Heart left ventricle (tissue), 16 donors: ENCODE measurements at regions not wholly inside any gene's neighbourhood (a gene's known extent, or its start where the extent isn't known, plus 50 kb on each side); places are given as distances from the start of the nearest gene placed in this dataset.

Experiments
- ATAC-seq, 4 donors: fragments of 200-7000 bp; cut with Tn5 transposase; one replicate each; pipeline ENCODE4 v1.9.1; 2020 to 2022; ENCODE audit warnings: moderate library complexity in 4 of 4, mild to moderate bottlenecking in 3 of 4, moderate number of reproducible peaks in 1 of 4
- DNase-seq, 5 donors: peaks; one replicate each; pipeline ENCODE4 v3.0.0-alpha.2; 2020
- H3K27ac ChIP-seq, 12 donors: fragments of 200-600 bp; sonication (generic) in 4 of 12; one replicate each; pipeline versions ENCODE4 v1.5.0 to v1.8.0; 2016 to 2022; ENCODE audit warnings: mild to moderate bottlenecking in 2 of 12
- H3K27me3 ChIP-seq, 9 donors: fragments of 200-600 bp; sonication (generic) in 2 of 9; one replicate each; pipeline versions ENCODE4 v1.5.1 to v1.8.0; 2016 to 2022; ENCODE audit warnings: mild to moderate bottlenecking in 3 of 9
- H3K36me3 ChIP-seq, 9 donors: fragments of 200-600 bp; sonication (generic) in 2 of 9; one replicate each; pipeline versions ENCODE4 v1.5.0 to v1.8.0; 2018 to 2022; ENCODE audit warnings: mild to moderate bottlenecking in 2 of 9
- H3K4me1 ChIP-seq, 12 donors: fragments of 200-600 bp; sonication (generic) in 4 of 12; one replicate each; pipeline versions ENCODE4 v1.5.0 to v1.8.0; 2016 to 2022; ENCODE audit warnings: mild to moderate bottlenecking in 3 of 12
- H3K4me3 ChIP-seq, 12 donors: fragments of 200-600 bp; sonication (generic) in 4 of 12; one replicate each; pipeline versions ENCODE4 v1.5.0 to v1.8.0; 2017 to 2022; ENCODE audit warnings: mild to moderate bottlenecking in 9 of 12, moderate library complexity in 4 of 12
- H3K9me3 ChIP-seq, 12 donors: fragments of 200-600 bp; sonication (generic) in 4 of 12; one replicate each; pipeline versions ENCODE4 v1.5.0 to v1.8.0; 2016 to 2022; ENCODE audit warnings: mild to moderate bottlenecking in 1 of 12
- POLR2A ChIP-seq, 2 donors: fragments of 450-650 bp; IDR thresholded peaks; one replicate each; pipeline ENCODE4 v1.6.1; 2017; ENCODE audit warnings: antibody characterized with exemption in 2 of 2, mild to moderate bottlenecking in 2 of 2, moderate library complexity in 2 of 2
- WGBS, 4 donors: extraction: QIAGEN DNeasy Blood & Tissue Kit in 2 of 4; methylation state at CpG; one replicate each; pipeline versions ENCODE4 v1.1.5 to v1.1.7; 2013 to 2018; 5-methylcytosine and 5-hydroxymethylcytosine counted together
- intact Hi-C, 10 donors: fragments of 100-400 bp; cut with DNase I; formaldehyde crosslinking; loops; one replicate each; pipeline versions ENCODE4 v1.11.1 to v1.14.2; 2022
- TF ChIP-seq, protein P1 (sequence below), 12 donors: fragments of 200-600 bp; sonication (generic) in 4 of 12; IDR thresholded peaks; one replicate each; pipeline versions ENCODE4 v1.5.0 to v1.8.0; 2018 to 2022; ENCODE audit warnings: antibody characterized with exemption in 12 of 12, mild to moderate bottlenecking in 5 of 12
- donor health status: ischemic (EF 13 %, LVEDD 7.1; RV severe dilation, severe dysfunction).
- donor health status: healthy with polysubstance abuse.
- donor health status: DM: no; HTN: yes; CAD: no.
- donor health status: DM: no; HTN: no; CAD: no.
- donor health status: ischemic (EF 25% LVEDD 6.9; RV normal size, moderate dysfunction).
- donor health status: ischemic (EF 25% LVEDD 5.7; RV mildly dilated, moderate dysfunction).
- donor health status: healthy.
- donor health status: DM: yes; HTN: yes; CAD: no.
- donor health status: ischemic (EF 35%, LVEDD 5.7; RV mildly dilated, moderate dysfunction).
- donor health status: nonischemic (EF 11% LVEDD 7.7; RV severe dilation, severe dysfunction).
- donor health status: DM: yes; HTN: yes; CAD: no.
- donor health status: PGD.
- donor health status: ischemic (EF 29% LVEDD 5.4; RV normal size, mild dysfunction).
- donor health status: nonischemic (EF 23%, LVEDD 6.1; RV moderate dilation, normal function).

DNA sequence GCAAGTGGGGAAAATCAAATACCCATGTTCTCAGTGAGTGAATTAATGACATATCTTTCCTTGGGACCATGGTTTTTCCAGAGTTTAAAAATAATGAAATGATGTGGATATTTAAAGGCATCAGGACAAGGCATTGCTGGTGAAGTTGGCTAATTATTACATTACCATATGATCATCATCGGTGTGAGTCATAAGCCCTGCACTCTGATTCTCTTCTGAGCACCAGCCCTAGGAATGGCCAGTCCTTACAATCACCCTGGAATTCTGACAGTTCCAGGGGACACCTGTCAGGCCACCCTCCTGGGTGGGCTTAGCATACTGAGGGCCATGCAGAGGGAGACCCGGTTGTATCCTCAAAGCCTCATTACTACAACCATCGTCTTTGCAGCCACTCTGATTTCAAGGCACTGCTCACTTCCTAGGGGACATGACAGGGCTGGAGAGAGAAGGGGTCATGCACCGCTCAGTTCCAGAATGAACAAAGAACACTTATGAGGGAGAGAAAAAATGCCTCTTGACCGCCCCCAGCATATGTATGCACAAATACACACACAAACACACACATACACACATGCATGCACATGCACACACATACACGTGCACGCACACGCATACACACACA is 365.0 kb downstream of the MIAT start:
- DNase-seq: no peak
- Histone ChIP-seq H3K27ac (no peak overlapping the region), H3K9me3 (no peaks in the 10 kb centered on the region), H3K27me3 (peaks cover 0 to 26% (median 4%) of the 10 kb centered on the region in 9 donors), H3K4me3 (no peak overlapping the region), H3K36me3 (no peaks in the 10 kb centered on the region), H3K4me1 (no peaks in the 10 kb centered on the region)
- intact Hi-C loops: no loop called here
- 76 to 80% (median 78%) methylated on average over 8 of the region's 8 CpGs for WGBS, 4 donors
- TF ChIP-seq POLR2A (IDR thresholded peaks at IDR 0.05): no peak
- TF ChIP-seq, protein P1, sequence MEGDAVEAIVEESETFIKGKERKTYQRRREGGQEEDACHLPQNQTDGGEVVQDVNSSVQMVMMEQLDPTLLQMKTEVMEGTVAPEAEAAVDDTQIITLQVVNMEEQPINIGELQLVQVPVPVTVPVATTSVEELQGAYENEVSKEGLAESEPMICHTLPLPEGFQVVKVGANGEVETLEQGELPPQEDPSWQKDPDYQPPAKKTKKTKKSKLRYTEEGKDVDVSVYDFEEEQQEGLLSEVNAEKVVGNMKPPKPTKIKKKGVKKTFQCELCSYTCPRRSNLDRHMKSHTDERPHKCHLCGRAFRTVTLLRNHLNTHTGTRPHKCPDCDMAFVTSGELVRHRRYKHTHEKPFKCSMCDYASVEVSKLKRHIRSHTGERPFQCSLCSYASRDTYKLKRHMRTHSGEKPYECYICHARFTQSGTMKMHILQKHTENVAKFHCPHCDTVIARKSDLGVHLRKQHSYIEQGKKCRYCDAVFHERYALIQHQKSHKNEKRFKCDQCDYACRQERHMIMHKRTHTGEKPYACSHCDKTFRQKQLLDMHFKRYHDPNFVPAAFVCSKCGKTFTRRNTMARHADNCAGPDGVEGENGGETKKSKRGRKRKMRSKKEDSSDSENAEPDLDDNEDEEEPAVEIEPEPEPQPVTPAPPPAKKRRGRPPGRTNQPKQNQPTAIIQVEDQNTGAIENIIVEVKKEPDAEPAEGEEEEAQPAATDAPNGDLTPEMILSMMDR (IDR thresholded peaks at IDR 0.05): no peak
- no peak for ATAC-seq

DNA sequence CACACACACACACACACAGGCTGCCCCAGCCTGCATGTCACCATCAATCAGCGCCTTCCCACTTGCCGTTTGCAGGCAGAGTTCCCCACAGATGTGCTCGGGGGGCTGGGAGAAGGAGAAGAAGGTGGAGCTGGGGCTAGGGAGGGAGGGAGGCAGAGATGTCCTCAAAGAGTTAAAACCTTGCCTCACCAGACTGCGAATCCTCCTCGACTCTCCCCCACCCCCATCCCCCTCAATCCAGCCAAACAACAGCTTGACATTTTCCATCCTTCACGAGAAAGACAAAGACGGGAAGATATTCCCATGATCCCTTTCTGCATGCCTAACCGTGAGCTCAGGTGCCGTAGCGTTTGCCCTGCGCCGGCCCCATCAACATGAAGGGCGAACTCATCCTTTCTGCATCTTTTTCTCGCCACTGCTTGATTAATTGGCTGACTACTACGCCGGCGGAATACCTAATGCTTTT is 365.5 kb downstream of the MIAT start:
- no peak overlapping the region for H3K27ac ChIP-seq
- H3K9me3 ChIP-seq: no peaks in the 10 kb centered on the region
- 38 to 43% (median 41%) methylated on average over 17 of the region's 17 CpGs for WGBS, 4 donors
- TF ChIP-seq, protein P1 (IDR thresholded peaks at IDR 0.05): no peak
- TF ChIP-seq POLR2A (IDR thresholded peaks at IDR 0.05): no peak
- no peaks in the 10 kb centered on the region for H3K36me3 ChIP-seq
- no peak overlapping the region for H3K4me3 ChIP-seq
- DNase-seq (no peak), ATAC-seq (no peak)
- H3K27me3 ChIP-seq: peaks cover 0 to 23% (median 3%) of the 10 kb centered on the region in 9 donors
- intact Hi-C loops: no loop called here
- H3K4me1 ChIP-seq: no peaks in the 10 kb centered on the region

DNA sequence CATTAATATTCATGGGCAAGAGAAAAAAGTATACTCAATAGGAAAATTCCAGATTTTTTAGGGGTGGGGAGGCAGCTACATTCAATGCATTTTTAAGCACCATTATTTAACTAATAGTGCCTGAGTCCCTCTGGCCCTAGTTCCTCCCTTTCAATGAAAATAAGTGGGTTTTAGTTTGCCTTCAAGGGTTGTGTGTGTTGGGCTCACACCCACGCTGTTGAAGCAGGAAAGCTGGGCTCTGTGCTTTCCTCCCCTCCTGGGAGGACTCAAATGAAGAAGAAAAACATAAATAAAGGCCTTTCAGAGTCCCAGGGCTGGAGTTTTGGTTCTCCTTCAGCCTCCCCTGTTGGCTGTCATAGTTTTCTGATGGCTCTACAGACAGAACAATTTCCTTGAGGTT is 366.2 kb downstream of the MIAT start:
- intact Hi-C loops: no loop called here
- H3K4me1 ChIP-seq: no peaks in the 10 kb centered on the region
- no peaks in the 10 kb centered on the region for H3K9me3 ChIP-seq
- no peak for DNase-seq
- H3K27ac ChIP-seq: no peak overlapping the region
- no peak for ATAC-seq
- no peaks in the 10 kb centered on the region for H3K36me3 ChIP-seq
- H3K27me3 ChIP-seq: peaks cover 0 to 23% (median 3%) of the 10 kb centered on the region in 9 donors
- no peak overlapping the region for H3K4me3 ChIP-seq
- TF ChIP-seq, protein P1 (IDR thresholded peaks at IDR 0.05): no peak
- no peak for TF ChIP-seq POLR2A (IDR thresholded peaks at IDR 0.05)
- 0 to 19% (median 14%) methylated on average over 1 of the region's 1 CpG for WGBS, 4 donors

DNA sequence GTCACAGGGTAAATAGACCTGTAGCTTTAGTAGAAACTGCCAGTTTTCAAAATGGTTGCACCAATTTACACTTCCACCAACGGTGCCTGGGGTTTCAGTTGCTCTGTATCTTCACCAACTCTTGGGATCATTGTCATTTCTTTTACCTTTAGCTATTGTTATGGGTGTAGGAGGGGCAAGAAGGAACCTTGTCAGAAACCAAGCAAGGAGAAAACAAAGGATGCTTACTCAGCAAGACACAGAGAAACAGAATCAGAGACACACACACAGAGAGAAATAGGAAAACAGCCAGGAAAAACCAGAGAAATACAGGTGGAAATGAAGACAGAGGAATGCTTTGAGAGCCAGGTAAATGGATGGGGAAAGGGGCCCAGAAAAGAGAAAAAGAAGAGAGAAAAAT is 367.6 kb downstream of the MIAT start:
- Histone ChIP-seq H3K4me1 (no peaks in the 10 kb centered on the region), H3K4me3 (no peak overlapping the region), H3K36me3 (no peaks in the 10 kb centered on the region), H3K9me3 (no peaks in the 10 kb centered on the region), H3K27ac (no peak overlapping the region), H3K27me3 (peaks cover 0 to 22% (median 3%) of the 10 kb centered on the region in 9 donors)
- DNase-seq (no peak), ATAC-seq (no peak)
- 52 to 70% (median 66%) methylated on average over 1 of the region's 1 CpG for WGBS, 4 donors
- no peak for TF ChIP-seq POLR2A (IDR thresholded peaks at IDR 0.05)
- TF ChIP-seq, protein P1 (IDR thresholded peaks at IDR 0.05): no peak
- intact Hi-C loops: no loop called here
